Left forelimb (tissue), 1 donor: ENCODE measurements at regions not wholly inside any gene's neighbourhood (a gene's known extent, or its start where the extent isn't known, plus 50 kb on each side); places are given as distances from the start of the nearest gene placed in this dataset.

ENCODE experiments used
- DNase-seq: peaks from one replicate; pipeline ENCODE4 v3.0.0-alpha.2; 2018; ENCODE audit warnings: low spot score

GRCh38 chr3:15952543-15953175 is 154.9 kb upstream of the ANKRD28 start:
- no peak for DNase-seq

- no peak for DNase-seq
Measured at GRCh38 chr3:15953841-15954240, 156.1 kb upstream of the ANKRD28 start.

- DNase-seq: no peak
Measured at GRCh38 chr3:15955968-15956367, 158.2 kb upstream of the ANKRD28 start.

GRCh38 chr3:15958692-15959433 is 161.1 kb upstream of the ANKRD28 start:
- DNase-seq: no peak

DNA sequence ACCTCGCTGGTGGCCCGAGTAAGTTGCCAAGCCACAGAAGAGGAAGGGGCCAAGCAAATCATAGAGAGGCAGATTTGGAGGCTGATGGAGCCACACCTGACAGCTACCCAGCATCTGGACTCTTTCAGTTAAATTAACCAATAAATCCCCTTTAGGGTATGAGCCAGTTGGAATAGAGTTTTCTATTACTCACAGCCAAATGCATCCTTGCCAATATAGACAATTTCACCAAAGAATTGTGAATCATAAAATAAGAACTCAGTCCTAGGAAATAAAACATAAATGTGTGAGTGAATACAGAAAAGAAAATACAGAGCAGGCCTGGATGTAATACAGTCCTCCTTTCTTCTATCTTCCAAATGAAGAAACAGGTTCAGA is 161.6 kb upstream of the ANKRD28 start:
- no peak for DNase-seq

GRCh38 chr3:15964605-15965442 is 167.0 kb upstream of the ANKRD28 start:
- DNase-seq: no peak

GRCh38 chr3:15967577-15967976 is 169.8 kb upstream of the ANKRD28 start:
- DNase-seq: no peak

DNA sequence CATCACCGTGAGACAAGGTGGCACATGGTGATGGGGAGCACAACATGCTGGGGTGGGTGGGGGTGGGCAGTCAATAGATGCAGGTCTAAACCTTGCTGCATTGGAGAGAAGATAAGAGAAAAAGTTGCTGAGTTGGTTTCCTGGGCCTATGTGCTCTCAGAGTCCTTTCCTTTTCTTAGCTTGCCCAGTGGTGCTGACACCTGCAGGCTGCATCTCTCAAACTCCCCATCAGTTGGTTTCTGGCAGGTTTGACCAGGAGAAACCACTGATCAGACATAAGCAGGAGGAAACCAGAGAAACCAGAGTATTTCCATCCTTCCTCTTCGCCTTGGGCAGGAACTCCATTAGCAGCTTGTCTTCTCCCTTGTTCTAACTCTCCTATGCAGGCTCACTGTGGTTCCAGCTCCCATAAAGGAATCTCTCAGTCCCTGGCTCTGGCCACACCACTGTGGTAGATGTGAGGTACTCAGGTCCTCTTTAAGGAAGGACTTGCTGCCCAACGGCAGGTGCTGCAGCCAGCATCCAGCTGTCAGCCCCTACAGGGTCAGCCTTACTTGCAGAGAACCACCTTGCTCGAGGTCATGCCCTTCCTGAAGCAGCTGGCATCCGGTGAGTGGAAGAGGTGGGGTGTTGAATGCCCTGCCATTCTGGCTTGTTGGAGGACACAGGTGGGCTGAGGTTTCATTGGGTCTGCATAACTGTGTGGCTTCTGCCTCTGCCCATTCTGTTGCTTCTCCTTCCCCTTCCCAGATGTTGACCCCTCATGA is 172.3 kb upstream of the ANKRD28 start:
- no peak for DNase-seq

GRCh38 chr3:15973414-15973813 is 175.6 kb upstream of the ANKRD28 start:
- DNase-seq: no peak

GRCh38 chr3:15973940-15974339 is 176.2 kb upstream of the ANKRD28 start:
- DNase-seq: no peak

- no peak for DNase-seq
Measured at GRCh38 chr3:15974647-15975046, 176.9 kb upstream of the ANKRD28 start.

- no peak for DNase-seq
Measured at GRCh38 chr3:15976524-15976923, 178.7 kb upstream of the ANKRD28 start.

DNA sequence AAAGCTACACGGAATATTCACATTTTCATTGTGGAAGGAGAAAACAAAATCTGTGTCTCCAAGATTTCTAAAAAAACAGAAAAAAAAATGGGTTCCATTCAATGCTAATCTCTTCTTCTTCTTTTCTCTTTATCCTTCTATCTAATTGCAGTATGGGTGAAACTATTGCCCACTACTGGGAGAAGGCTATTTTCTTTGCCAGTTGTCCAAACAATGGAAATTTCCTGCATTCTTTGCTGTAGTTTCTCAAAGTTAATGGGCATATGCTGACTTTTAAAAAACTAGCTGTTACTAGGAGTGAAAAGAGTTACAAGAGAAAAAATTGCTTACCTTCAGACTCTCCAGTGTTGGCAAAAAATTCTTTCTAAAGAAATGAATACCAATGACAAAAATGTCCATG is 179.3 kb upstream of the ANKRD28 start:
- DNase-seq: no peak

DNA sequence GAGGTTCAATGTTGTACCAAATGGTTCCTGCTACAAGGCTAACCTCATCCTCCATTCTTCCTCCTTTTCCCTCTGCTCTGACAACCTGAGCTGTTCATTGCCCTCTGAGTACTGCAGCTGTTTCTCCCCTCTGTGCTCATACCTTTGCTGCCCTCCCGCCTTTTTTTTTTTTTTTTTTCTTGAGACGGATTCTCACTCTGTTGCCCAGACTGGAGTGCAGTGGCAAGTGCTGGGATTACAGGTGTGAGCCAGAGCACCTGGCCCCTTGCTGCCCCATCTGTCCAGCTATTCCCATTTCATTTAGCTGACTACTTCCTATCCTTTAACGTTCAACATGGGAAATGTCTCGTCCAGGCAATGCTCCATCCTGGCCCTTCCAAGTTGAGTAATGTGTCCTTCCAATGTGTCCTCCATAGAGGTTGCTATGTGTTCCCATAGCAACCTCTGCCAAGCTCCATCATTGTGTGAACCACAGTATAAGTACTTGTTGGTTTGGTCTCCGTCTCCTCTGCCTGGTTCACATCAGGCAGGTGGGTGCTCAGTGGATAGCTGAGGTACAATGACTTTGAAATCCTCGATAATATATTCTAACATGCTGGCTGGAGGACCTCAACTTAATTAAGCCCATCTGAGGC is 179.9 kb upstream of the ANKRD28 start:
- DNase-seq: no peak

GRCh38 chr3:15978801-15979200 is 181.0 kb upstream of the ANKRD28 start:
- no peak for DNase-seq

DNA sequence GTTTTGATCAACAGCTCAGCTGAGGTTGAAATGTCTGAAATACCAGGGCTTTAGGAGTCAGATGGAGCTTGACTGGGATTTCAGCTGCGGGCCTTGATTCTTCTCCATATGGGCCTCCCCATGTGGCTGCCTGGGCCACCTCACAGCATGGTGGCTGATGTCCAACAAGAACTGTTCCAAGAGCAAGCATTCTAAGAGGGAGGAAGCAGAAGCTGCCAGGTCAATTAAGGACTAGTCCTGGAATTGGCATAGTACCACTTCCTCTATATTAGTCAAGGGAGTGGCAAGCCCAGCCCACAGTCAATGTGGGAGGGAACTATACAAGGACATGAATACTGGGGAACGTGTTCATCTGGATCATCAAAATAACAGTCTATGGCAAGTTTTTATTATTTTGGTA is 181.7 kb upstream of the ANKRD28 start:
- DNase-seq: no peak

DNA sequence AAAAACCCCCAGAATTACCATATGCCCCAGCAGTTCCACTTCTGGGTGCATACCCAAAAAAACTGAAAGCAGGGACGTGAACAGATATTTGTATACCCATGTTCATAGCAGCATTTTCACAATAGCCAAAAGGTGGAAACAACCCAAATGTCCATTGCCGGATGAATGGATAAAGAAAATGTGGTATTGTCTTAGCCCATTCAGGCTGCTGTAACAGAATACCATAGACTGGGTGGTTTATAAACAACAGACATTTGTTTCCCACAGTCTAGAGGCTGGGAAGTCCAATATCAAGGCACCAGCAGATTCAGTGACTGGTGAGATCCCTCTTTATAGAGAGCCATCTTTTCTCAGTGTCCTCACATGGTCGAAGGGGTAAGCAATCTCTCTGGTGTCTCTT is 182.1 kb upstream of the ANKRD28 start:
- no peak for DNase-seq

- no peak for DNase-seq
Measured at GRCh38 chr3:15982243-15982642, 184.5 kb upstream of the ANKRD28 start.

GRCh38 chr3:15982667-15983196 is 185.0 kb upstream of the ANKRD28 start:
- DNase-seq: no peak

- no peak for DNase-seq
Measured at GRCh38 chr3:15983232-15983631, 185.5 kb upstream of the ANKRD28 start.

DNA sequence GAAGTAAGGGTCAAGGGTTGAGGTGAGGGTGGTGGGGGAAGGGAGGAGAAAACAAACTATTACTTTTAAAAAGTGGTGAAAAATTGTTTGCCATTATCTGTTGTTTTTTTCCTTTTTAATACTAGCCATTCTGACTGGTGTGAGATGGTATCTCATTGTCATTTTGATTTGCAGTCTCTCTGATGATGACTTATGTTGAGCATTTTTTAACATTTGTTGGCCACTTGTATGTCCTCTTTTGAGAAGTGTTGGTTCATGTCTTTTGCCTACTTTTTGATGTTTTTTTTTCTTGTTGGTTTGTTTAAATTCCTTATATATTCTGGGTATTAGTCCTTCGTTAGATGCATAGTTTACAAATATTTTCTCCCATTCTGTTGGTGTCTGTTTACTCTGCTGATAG is 185.9 kb upstream of the ANKRD28 start:
- no peak for DNase-seq

DNA sequence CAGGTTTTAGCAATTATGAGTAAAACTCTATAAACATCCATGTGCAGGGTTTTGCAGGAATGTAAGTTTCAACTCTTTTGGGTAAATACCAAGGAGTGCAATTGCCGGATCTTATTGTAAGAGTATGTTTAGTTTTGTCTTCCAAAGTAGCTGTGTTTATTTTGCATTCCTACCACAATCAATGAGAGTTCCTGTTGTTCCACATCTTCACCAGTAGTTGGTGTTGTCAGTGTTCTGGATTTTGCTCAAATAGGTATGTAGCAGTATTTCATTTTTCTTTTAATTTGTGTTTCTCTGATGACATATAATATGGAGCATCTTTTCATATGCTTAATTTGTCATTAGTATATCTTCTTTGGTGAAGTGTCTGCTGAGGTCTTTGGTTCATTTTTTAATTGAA is 185.1 kb upstream of the GALNT15 start:
- DNase-seq: no peak
